Muscle of arm (tissue), 1 donor: ENCODE measurements at regions not wholly inside any gene's neighbourhood (a gene's known extent, or its start where the extent isn't known, plus 50 kb on each side); places are given as distances from the start of the nearest gene placed in this dataset.
"Not testable (repeated sequence)": the region's sequence is repeated elsewhere in the genome, so short reads cannot be mapped to it uniquely, and the experiment has no call there.

ENCODE experiments used
- DNase-seq: peaks from one replicate; pipeline ENCODE4 v3.0.0-alpha.2; 2013

GRCh38 chr22:22946131-22946530 is 58.5 kb downstream of the IGLL5 start:
- DNase-seq: no peak

DNA sequence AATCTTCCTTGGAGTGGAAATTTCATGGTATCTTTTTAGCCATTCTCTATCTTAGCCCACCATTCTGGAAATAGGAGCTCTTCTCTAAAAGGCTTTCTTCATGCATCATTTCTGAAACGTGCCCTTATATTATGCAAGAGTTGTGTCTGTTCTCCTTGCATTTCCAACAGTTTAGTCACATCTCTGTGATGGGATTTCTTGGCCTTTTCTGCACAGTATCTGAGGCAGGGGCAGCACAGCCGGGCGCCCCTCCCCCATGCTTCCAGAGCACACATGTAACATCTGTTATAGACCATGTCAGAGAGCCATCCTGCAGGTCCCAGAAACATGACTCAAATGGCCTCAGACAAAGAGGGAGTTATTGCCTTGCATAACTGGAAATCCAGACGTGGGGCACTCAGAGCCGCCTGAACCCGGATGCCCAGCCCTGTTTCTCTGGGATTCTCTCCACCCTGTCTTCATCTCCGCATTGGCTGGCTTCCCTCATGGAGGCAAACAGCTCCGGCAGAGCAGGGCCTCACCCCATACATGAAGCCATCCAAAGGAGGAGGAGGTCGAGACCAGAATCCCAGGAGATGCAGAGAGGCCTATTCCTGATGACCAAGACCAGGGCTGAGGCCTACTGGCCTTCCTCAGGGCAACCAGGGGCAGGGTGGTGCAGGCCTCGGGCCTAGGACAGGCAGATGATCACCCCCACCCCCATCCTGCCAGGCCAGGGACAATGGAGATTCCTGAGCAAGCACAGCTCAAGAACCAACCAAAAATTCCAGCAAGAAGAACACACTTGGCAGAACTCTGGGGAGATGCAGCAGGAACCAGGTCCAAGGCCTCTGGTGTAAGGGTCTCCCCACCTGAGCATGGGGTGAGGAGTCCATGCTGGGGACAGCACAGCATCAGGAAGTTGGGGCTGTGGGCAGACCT is 61.3 kb downstream of the IGLL5 start:
- DNase-seq: no peak

DNA sequence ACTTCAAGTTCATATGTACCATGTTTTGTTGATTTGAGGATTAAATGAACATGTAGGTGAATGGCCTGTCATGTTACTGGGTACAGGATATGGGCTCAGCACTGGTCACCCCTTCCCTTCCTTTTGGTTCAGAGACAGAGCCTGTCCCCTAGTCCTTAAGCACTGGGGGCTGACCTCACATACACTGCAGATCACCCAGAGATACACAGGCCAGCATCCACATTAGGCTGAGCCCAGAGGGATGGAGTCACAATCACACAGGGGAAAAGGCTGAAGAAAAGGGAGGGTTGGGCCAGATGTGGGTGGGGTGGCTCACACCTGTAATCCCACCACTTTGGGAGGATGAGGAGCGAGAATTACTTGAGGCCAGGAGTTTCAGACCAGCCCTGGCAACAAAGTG is 62.3 kb downstream of the IGLL5 start:
- no peak for DNase-seq

DNA sequence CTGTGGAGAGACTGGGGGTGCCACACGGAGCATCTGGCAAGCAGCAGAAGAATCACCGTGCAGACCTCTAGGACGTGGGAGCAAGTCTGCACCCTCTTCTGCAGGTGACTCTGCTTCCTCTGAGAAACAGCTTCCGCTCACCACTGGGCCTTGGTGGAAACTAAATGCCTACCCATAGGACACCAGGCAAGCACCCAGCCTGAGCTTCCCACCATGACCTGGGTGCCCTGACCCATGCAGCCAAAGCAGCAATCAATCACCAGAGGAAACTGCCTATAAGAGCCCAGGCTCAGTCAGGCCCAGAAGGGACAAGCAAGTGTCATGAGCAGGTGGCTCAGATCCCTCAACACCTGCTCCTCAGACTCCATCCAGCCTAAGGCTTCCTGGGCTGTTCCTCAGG is 63.4 kb downstream of the IGLL5 start:
- no peak for DNase-seq

DNA sequence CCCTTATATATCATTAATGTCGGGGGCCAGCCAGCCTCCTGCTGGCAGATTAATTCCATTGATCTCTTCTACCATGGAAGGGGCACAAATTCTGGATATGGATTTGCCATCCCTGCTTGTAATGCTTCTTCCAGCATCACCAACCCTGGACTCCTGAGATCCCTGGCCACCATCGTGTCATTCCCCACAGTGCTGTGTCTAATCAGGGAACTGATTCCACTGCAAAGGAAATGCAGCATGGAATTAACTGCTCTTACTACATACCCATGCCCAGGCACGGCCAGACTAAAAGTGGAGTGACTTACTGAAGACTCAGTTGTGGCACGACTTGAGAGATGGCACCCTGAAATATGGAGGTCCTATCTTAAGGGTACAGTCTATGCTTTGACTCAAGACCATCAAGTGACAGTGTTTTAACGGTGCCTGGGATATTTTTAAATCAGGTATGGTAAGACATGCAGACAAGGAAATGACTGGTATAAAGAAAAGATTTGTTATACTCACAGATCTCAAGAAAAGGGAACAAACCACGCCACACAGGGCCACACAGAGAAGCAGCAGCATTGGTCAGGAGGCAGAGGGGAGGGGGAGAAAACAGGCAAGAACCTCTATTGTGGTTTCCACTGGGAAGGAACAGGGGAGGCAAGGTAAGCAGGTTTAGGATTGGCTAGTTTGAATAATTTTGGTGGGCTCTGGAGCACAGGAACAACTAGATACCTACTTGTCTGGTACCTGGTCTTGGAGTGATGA is 65.1 kb downstream of the IGLL5 start:
- no peak for DNase-seq

- no peak for DNase-seq
Observed at GRCh38 chr22:22953791-22954190, 66.2 kb downstream of the IGLL5 start.

GRCh38 chr22:22954656-22955055 is 67.0 kb downstream of the IGLL5 start:
- no peak for DNase-seq

- no peak for DNase-seq
Observed at GRCh38 chr22:22955276-22955798, 67.7 kb downstream of the IGLL5 start.

DNA sequence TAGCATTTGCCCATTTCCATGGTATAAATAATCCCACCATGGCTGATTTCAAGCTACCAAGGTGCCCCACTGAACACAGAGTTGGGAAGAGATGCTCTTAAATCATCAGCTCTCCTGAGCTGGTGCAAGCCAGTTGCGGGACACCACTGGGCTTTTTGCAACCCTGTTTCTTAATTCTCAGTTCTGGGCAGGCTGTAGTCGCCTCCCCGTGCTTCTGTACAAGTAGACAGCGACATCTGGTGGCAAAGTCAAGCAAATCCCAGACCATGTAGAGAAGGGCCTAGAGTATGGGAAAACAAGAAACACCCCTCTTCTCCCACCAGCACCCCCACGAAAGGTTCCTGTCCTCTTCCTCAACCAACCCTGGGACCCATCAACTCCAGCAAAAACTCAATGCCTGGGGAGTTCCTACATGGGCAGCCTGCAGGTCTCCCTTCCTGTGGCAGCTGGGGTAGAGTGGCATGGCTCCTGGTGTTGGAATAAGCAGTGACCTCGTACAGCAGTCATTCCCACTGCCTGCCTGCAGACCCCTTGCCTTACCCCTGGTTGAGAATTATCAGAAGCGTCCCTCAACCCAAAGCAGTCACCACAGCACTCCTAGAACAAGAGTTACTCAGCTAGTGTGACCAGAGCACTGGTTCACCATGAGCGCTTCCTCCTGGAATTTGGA is 68.4 kb downstream of the IGLL5 start:
- peak; percentile 70 for DNase-seq

DNA sequence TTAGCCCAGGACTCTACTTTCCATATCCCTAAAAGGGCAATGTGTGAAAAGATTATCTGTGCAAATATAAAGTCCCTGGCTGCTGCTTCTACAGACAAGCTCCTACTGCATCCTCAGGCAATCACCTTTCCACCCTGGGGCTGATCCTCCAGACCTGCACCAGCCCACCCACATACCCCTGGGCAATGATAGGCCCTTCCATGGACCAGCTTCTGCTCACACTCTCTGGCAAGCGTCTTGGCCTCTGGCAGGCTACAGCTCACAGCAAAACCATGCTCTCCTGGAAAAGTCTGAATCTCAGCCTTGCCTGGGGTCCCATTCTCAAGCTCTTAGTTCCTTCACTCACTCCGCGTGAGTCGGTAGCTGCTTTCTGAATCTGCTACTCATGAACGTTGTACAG is 69.5 kb downstream of the IGLL5 start:
- DNase-seq: no peak

GRCh38 chr22:22958621-22959020 is 71.0 kb downstream of the IGLL5 start:
- no peak for DNase-seq

GRCh38 chr22:22959147-22959827 is 71.7 kb downstream of the IGLL5 start:
- DNase-seq: peak; percentile 87

DNA sequence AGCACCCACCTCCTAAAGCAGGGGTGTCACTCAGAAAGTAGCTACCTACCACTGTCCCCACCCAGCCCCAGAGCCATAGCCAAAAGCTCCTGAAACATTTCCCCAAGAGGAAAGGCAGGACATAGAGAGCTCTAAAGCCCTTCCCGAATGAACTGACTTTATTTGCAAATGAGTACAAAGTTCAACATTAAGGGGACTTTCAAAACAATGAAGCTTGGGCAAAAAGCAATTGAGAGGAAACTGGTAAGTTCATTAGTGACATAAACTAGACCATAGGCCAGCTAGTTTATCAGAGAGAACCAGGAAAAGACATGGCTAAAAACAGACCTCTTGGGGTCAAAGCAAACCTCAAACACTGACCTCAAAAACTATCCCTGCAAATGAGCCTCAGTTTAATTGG is 72.7 kb downstream of the IGLL5 start:
- no peak for DNase-seq

DNA sequence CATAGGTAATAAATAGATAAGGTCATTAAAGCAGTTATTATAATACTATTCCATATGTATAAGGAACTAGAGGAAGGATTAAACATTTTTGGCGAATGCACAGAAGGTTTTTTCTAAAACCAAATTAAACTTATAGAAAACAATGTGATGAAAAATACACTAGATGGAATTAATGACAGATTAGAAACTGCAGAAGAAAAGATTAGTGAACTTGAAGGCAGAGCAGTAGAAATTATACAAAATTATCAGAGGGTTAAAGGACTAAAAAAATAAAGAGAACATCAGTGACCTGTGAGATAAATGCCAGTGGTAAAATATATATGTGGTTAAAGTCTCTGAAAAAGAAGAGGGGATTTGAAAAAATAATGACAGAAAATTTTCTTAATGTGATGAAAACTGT is 74.0 kb downstream of the IGLL5 start:
- DNase-seq: no peak

GRCh38 chr22:22968366-22968765 is 80.8 kb downstream of the IGLL5 start:
- DNase-seq: no peak

GRCh38 chr22:22972605-22973004 is 85.0 kb downstream of the IGLL5 start:
- DNase-seq: not testable (repeated sequence)

GRCh38 chr22:22973336-22973735 is 85.7 kb downstream of the IGLL5 start:
- no peak for DNase-seq

GRCh38 chr22:22974156-22974555 is 86.5 kb downstream of the IGLL5 start:
- DNase-seq: no peak

DNA sequence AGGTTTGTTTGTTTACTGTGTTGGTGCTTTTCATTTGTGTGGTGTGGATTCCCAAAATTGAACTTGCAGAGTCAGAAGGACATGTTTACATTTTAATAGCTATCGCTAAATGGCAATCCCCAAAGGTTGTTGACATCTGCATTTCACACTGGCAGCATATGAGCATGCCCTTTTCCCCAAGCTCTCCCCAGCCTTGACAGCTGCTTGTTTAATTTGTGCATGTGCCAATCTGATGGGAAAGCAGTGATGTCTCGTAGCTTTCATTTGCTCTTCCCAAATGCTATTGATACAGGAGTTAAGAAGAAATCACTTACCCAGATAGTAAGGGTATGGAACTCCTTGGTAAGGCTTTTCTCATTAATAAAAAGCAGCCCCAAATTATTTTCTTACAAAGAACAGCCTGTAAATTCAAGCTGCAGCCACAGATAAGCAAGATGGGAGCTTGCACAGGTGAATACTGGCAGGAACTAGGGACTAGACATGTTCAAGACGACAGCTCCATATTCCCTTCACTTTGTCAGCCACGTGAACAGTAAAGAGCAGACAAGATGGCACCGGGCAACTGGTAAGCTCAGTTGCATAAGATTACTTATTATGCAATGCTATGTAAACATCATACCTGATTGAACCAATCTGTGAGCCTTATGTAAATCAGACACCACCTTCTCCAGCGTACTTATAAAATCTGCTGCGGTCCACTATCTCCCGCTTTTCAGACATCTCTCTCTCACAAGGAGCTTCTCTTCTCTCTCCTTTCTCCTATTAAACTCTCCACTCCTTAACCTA is 87.4 kb downstream of the IGLL5 start:
- no peak for DNase-seq

DNA sequence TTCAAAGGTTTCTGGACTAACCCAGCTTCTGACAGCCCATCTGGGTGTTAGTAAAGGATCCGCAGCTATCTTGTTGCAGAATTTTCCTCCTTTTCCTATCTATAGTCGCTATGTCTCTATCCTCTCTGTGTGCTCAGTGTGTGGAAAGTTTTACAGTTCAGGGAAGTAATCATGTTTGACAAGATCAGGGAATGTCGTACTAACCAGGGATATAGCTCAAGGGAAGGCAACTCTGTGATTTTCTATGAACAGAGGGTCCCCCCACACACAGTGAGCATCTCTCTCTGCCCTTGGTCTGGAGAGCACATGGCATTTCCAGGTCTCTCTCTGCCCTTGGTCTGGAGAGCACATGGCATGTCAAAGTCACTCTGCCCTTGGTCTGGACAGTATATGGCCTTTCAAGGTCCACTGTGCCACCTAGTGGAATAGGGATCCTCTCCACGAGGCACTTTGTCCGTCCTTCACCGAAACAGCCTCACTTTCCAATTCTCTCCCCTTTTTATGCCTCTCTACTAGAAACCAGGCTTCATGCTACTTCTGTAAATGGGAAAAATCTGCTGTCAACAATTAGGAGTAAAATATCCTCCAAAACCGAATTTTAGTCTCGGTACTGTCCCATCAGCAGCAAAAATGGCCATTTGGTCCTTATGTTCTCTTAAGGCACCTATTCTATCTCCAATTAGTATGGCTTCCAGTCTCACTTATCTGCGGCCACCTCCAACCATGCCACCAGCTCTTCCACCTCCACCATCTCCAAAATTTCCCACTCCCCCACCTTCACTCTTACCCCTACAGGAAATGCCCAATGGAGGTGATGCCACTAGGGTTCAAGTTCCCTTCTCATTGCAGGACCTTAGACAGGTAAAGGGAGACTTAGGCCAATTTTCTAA is 88.7 kb downstream of the IGLL5 start:
- no peak for DNase-seq
